Frontal cortex (tissue), 3 donors: ENCODE measurements at regions not wholly inside any gene's neighbourhood (a gene's known extent, or its start where the extent isn't known, plus 50 kb on each side); places are given as distances from the start of the nearest gene placed in this dataset.
"Not testable (repeated sequence)": the region's sequence is repeated elsewhere in the genome, so short reads cannot be mapped to it uniquely, and the experiment has no call there.

Experiments
- DNase-seq, 2 donors: peaks; one replicate each; pipeline ENCODE4 v3.0.0; 2012; ENCODE audit warnings: low spot score in 2 of 2
- FAIRE-seq: peaks from 2 replicates; lab custom pipeline; 2012; peaks lifted over from hg19 to GRCh38; lab: Jason Lieb, UNC
- donor health status: control.
- donor health status: control.
- donor health status: control.

DNA sequence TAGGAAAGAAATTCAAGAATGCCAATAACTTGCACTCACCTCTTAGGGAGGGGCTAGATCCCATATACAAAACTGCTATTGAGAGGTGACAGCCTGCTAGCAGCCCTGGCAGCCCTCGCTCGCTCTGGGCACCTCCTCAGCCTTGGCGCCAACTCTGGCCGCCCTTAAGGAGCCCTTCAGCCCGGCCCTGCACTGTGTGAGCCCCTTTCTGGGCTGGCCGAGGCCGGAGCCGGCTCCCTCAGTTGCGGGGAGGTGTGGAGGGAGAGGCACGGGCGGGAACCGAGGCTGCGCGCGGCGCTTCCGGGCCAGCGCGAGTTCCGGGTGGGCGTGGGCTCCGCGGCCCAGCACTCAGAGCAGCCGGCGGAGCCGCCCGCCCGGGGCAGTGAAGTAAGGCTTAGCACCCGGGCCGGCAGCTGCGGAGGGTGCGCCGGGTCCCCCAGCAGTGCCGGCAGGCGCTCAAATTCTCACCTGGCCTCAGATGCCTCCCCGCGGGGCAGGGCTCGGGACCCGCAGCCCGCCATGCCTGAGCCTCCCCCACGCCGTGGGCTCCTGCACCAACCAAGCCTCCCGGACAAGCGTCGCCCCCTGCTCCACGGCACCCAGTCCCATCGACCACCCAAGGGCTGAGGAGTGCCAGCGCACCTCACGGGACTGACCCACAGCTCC is 329.9 kb downstream of the FAM181B start:
- DNase-seq (no peak), FAIRE-seq (no peak)

DNA sequence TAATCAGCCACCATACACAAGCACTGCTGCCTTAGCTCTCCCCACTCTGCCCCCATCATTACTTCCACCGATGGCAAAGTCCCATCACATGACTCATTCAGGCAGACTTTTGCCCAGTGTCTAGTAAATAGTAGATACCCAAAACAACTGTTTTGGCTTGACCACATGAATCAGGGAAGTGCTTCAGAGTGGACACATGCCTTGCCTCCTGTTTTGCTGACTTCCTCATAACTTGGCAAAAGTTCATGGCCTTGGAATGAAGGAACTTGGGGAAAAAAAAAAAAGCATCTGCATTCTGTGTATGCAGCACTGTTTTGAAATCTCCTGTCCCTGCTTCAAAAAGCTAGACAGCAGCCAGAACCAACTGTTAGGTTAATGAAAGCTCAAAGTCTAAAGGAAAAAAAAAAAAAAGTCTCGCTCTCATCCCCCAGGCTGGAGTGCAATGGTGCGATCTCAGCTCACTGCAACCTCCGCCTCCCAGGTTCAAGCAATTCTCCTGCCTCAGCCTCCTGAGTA is 335.3 kb downstream of the FAM181B start:
- FAIRE-seq, result no peak
- no peak for DNase-seq

DNA sequence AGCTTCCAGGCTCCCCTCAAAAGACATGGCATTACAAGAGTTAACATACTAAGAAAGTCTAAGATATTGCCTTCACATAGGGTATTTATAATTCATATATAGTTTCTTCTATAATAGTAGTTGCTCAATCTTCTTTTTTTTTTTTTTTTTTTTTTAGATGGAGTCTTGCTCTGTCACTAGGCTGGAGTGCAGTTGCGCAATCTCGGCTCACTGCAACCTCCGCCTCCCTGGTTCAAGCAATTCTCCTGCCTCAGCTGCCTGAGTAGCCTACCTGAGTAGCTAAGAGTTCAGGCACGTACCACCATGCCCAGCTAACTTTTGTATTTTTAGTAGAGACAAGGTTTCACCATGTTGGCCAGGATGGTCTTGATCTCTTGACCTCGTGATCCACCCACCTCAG is 337.0 kb downstream of the FAM181B start:
- not testable (repeated sequence) for FAIRE-seq, DNase-seq

DNA sequence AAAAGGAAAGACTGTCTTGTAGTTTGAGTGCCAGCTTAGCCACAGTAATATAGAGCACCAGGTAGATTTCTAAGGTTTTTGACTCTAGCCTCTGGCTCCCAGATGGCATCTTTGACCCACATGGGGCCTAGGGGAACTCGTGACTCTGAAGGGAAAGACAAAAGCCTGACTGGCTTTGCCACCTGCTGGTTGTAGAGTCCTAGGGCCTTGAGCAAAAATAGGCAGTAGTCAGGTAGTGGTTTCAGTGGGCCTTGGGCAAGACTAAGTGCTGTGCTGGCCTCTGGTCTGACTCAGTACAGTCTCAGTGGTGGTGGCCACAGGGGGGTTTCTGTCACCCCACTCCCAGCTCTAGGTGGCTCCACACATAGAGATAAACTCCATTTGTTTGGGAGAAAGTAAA is 349.4 kb downstream of the FAM181B start:
- DNase-seq (no peak), FAIRE-seq (no peak)

DNA sequence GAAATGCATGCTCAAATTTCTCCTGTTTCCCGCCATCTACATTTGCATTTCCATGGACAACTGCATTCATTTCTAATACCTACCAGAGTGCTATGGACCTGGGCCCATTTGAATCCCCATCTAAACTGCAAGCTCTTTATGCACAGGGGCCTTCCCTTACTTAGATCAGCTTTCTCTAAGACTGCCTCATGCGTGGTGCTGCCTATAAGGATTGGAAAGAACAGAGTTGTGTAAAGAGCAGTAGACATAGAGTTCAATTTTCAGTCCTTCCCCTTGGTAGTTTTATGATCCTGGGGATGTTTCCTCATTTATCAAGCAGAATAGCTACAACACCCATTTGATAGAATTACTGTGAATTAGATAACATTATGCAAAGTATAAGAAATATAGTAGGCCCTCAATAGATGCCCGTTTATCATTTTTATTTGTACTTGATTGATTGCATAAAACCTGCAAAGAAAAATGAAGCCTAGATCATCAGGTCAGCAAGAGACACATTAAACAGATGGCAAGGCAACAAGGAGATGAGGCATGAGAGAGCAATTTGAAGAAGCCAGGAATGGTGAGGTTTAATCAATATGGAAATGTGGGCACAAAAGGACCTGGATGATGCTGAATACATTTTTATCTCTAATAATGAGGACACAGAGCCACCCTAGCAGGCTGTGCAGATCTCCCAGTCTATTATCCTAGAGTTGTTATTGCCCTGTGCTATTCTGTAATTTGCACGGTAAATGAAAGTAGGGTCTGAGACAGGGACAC is 359.7 kb downstream of the FAM181B start:
- FAIRE-seq (no peak), DNase-seq (no peak)

DNA sequence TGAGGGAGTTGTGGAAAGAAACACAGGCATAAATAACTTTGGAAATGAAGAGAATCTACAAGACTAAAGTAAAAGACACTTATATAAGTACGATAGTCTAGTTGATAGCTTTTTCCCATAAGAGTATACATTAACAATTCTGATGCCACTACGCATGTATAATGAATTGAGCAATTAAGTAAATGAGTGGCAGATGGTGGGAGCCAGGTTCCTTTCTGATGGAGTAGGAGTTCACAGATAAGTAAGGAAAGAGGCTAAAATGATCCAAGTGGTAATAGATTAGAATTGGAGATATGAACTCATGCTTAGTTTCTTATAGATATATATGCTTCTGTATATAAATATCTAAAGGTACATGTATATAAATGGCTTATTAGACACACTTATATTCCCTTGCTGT is 368.3 kb downstream of the FAM181B start:
- FAIRE-seq (no peak), DNase-seq (no peak)

DNA sequence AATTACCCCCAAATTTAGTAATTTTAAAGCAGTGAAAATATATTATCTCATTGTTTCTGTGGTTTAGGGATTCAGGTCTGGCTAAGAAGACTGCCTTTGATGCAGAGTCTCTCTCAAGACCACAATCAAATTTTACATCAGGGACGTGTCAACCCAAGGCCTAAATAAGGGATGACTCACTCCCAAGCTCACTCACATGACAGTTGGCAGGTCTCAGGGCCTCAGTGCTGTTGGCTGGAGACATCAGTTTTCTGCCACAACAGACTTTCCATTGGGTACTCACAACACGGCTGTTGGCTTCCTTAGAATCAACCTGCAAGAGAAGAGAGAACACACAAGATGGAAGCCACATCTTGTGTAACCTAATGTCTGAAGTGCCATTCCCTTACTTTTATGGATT is 377.3 kb downstream of the FAM181B start:
- no peak for FAIRE-seq
- no peak for DNase-seq

DNA sequence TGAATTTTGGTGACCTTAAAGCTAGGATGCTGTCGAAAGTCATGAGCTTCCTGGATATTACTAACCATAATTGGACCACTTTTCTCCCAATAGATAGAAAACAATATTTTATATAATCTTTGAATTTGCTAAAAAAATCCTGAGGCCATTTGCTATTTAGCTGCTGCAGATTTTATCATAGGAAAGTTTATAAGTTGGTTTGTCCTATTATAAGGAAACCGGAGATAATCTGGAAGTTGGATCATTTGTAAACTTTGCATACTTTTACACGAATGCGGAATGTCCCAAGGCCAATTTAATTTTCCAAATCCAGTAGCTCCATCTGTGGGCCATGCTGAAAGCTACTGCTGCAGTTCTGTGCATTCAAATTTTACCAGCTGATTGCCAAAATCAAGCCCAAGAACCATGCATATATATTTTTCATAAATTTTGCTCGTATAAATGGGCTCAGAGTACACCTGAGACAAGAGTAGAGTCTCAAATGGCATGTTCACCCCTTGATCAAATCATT is 378.3 kb downstream of the FAM181B start:
- DNase-seq (no peak), FAIRE-seq (no peak)

DNA sequence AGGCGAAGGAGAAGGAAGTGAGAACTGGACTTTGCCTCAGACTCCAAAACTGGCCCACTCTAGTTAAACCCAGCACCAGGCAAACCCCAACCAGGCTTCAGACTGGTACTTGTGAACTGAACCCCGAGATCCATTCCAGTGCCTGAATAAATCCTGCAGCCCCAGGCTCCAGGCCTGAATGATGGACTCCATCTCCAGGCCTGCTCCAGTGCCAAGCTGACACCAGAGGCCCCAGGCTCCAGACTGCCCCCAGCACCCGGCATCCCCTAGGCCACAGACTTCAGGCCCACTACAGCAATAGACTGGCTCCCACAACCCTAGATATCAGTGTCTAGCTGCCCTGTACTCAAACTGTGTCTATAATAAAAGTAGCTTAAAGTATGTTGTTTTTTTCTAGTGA is 406.8 kb downstream of the FAM181B start:
- FAIRE-seq (no peak), DNase-seq (no peak)

DNA sequence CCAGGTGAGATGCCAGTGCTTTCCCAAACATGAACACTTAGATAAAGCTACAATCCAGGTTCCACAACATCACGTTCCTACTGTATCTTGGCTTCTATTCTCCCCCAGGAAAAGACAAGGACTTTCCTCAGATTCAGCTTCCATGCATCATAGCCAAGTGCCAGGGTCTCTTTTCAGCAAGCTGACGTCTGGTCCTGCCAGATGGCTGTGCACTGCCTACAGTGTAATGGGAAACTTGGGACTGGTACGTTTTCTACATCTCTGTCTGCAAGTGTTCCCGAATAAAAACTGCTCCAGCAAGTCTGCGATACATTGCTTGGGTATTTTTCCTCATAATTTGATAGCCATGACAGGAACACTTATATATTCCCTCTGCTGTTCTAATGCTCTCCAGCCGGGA is 412.5 kb downstream of the FAM181B start:
- DNase-seq (no peak), FAIRE-seq (no peak)

DNA sequence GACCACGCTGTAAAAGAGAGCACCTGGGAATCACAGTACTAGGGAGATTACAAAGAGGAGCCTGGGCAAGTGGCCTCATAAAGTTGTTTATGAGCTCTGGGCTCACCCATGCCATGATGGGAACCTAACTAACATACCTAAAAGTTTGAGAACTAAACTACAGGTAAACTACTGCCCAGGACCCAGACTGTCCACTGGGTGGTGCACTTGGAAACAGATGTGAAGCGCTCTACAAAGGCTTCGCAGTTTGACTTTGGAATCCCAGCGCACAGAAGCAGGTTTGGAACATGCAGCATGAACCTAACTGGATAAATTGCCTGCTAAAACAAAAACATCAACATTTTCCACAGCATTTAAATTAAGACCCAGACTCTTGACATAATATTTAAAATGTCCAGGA is 418.6 kb downstream of the FAM181B start:
- FAIRE-seq, result no peak
- no peak for DNase-seq

DNA sequence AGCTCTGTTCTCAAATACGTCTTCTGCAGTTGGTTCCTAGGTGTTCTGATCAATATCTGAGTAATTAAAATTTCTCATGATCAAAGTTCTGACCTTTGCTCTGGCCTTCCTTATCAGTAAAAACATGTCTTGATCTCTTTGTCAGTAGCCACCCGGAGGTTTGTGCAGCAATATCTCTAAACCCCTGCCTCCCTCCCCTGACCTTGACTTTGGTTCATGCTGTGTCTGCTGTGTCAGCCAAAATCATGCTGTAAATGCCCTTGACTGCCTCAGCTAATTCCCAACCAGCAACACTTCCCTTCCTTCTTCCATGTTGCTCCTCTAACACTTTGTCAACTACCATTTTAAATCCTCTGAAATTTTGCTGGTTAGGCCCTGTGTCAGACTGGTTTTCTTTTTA is 424.7 kb downstream of the FAM181B start:
- FAIRE-seq (no peak), DNase-seq (no peak)

DNA sequence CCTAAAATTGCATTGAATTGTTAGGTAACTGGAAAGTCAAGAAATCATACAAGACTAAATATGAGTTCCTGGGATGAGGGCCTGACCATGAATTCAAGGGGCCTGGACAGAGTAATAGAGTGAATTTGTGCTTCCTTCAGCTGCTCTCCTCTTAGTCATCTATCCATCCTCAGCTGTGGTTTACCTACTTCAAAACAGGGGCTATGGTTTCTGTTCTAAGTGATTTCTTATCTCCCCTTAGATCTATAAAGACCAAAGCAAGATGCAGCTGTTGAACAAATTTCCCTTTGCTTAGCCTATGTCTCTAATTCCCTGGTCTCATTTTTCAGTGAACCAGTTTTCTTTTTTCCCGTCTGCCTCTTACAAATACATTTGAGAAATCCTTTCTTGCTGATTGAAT is 428.5 kb downstream of the FAM181B start:
- no peak for FAIRE-seq

DNA sequence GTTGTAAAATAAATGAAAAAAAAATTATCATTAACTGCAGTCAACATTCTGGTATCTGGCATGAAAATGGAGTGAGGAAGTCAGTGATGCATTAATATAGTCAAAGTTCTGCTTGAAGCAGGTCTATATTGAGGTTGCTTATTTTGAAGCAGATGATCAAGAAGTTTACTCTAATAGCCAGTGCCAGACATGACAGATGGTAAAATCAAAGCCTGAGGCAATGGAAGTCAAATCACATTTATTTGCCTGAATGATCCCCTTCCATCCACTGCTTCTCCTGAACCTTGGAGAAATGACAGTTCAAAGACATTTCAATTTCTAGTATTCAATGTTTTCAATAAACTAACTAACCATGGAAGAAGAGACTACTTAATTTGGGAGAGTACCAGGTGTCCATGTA is 430.0 kb downstream of the FAM181B start:
- no peak for FAIRE-seq
- no peak for DNase-seq

More for the DNA sequence above, 428.5 kb downstream of the FAM181B start:
- DNase-seq, result no peak

DNA sequence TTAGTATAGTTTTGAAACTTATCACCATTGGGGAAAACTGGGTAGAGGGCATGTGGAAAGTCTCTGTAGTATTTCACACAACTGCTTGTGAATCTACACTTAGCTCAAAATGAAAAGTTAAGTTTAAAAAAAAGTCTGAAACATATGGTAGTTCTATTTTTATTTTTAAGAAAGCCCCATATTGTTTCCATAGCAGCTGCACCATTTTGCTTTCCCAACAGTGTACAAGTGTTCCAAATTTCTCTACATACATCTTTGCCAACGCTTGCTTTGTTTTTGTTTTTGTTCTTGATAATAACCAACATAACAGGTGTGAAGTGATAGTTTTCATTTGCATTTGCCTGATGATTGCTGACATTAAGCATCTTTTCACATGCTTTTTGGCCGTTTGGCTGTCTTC is 445.2 kb downstream of the FAM181B start:
- FAIRE-seq, result no peak
- DNase-seq, result no peak

DNA sequence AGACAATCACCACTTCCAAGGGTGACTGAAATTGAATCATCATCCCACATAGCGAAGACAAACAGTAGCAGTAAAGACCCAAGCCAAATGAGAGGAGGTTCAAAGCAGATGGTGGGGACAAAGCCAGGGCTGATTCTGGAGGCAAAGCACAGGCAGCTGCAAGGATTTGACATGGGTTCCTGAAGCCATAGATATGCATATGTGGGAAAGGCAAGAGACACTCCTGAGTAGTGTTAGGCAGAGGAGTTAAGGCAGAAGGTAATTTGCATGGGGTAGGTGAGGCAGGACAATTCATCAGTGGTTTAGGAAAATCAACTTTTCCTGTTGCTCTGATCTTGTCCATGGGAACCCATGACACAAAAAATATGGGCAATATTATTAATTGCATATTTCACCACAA is 462.8 kb downstream of the FAM181B start:
- FAIRE-seq, result no peak
- DNase-seq, result no peak

DNA sequence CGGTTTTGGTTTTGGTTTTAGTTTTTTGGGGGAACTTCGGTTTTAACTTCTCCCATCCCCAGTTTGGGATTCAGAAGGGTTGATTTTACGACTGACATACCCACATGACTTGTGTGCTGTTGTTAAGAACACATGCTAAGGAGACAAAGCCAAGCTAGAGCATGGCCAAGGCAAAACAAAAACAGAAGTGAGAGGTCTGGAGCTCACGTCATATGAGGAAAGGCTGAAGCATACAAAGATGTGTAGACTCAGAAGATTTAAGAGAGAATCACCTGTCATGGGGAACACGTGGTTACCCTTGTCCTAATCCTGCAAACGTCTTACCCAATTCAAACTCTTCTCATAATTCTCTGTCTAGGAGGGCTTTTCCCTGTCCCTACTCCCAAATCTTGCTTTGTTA is 465.0 kb downstream of the FAM181B start:
- DNase-seq (no peak), FAIRE-seq (no peak)

DNA sequence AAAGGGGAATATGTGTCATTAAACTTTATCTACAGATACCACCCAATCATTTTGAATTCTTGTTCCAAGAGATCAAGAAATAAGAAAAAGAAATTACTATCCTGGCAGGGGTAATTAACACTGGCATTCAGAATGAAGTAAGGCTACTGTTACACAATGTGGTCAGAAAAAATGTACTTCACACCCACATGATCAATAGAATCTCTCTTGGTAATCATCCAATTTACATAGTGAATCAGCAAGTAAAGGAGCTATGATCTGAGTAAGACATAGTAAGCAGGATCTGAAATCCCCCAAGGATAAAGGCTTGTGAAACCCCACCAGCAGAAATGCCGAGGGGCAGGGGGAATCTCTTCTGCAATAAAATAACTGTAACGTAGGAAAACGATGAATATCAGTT is 466.5 kb downstream of the FAM181B start:
- DNase-seq, result no peak
- FAIRE-seq, result no peak

DNA sequence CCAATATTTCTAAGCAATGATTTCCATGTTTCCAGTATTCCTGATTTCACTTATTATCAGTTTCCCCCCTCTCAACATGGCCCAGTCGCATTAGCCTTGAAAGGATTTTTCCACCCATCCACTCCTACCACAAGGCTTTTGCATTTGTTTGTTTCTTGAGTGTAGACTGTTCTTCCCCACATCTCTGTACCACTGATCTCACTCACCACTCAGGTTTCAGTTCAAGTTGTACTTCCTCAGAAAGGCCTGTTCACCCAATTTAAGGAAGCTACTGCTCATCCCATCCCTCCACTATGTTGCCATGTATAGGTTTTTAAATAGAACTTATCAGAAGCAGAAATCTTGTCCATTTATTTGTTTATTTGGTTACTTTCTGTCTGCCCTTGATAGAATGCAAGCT is 472.3 kb downstream of the FAM181B start:
- DNase-seq (no peak), FAIRE-seq (no peak)

DNA sequence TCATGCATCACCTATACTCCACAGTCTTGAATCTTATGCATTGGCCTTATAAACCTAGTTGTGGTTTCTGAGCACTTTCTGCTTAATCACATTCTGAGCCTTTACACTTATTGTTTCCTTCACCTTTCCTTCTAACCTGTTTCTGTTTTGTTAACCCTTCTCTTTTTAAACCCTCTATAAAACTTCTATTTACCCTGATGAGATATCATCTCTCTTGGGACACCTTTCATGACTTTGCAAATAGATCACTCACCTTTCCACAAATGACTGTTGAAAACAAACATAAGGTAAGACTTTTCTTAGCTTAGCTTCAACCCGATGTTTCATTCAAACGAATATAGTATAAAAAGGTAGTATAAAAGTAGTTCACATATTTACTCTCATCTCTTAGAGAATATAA is 483.6 kb downstream of the FAM181B start:
- FAIRE-seq (no peak), DNase-seq (no peak)

DNA sequence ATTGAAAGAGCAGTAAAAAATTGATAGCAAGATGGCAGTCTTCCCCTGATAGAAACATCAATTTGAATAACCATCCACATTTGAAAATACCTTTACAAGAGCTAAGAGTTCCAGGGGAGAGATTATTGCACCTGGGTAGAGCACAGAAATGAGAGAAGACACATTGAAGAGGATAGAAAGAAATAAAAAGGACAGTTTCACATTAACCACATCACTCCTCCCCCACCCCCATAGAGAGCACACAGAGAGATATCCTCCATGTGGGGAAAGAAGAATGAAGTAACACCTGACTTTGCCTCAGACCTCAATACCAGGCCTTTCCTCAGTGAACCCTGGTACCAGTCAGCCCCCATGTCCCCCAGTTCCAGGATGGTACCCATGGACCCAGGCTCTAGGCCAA is 486.7 kb downstream of the FAM181B start:
- FAIRE-seq, result no peak
- no peak for DNase-seq
